ENCODE measurements at regions not wholly inside any gene's neighbourhood (a gene's known extent, or its start where the extent isn't known, plus 50 kb on each side); places are given as distances from the start of the nearest gene placed in this dataset.

DNA sequence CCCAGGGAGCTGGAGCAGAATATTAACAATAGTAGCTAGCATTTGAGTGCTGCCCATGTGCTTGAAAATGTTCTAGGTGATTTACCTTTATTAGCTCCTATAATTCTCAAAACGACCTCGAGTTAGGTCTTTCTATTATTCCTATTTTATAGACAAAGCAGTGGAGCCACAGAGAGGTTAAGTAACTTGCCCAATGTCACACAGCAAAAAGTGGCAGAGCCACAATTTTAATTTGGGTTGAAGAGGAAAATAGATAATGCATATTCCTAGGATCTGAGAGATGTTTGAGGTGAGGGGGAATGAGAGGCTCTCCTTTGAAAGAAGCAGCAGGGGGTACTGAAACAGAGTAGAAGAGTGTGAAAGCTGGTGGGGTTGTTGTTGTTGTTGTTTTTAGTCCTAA, 354.5 kb upstream of the SLC35B3 start:
- ChIA-PET POLR2A (ENCODE audit: unreplicated experiment) (no interaction called here), CTCF (no interaction called here)
- Histone ChIP-seq H3K9me2 (replicated peaks; ENCODE audit: low read length) (no peaks in the 10 kb centered on the region), H3K9me3 (ENCODE audit: low read length) (no peaks in the 10 kb centered on the region), H3K27ac (ENCODE audit: low read length) (no peak overlapping the region), H2AFZ (ENCODE audit: low read length) (no peak overlapping the region), H3K27me3 (ENCODE audit: low read length) (peaks cover 60% of the 10 kb centered on the region), H3F3A (ENCODE audit: low read length, unreplicated experiment) (no peaks in the 10 kb centered on the region), H3K36me3 (ENCODE audit: low read depth, low read length) (no peaks in the 10 kb centered on the region), H3K79me2 (ENCODE audit: low read length) (no peaks in the 10 kb centered on the region), H3K9ac (ENCODE audit: low read length) (no peak overlapping the region), H3K4me1 (ENCODE audit: insufficient read depth, low read length) (no peaks in the 10 kb centered on the region), H3K4me2 (ENCODE audit: low read length) (no peak overlapping the region), H4K20me1 (ENCODE audit: low read length) (no peaks in the 10 kb centered on the region), H3K4me3 (ENCODE audit: low read length) (no peak overlapping the region)
- TF ChIP-seq EZH2phosphoT487 (IDR thresholded peaks at IDR 0.05; ENCODE audit: borderline replicate concordance, low read length) (no peak), EZH2 (IDR thresholded peaks at IDR 0.05; ENCODE audit: low read length, unreplicated experiment) (no peak), CTCF (conservative IDR thresholded peaks at IDR 0.05; ENCODE audit: low read depth, low read length) (no peak)
- DNase-seq = no peak
- no TSS peak for BruUV-seq (replicated peaks)
- intact Hi-C loops (cut with micrococcal nuclease) = no loop called here
- no peak for ATAC-seq

- Histone ChIP-seq H3K9ac (ENCODE audit: low read length) (no peak overlapping the region), H3K79me2 (ENCODE audit: low read length) (no peaks in the 10 kb centered on the region), H4K20me1 (ENCODE audit: low read length) (no peaks in the 10 kb centered on the region), H3K9me2 (replicated peaks; ENCODE audit: low read length) (no peaks in the 10 kb centered on the region), H3F3A (ENCODE audit: low read length, unreplicated experiment) (no peaks in the 10 kb centered on the region), H3K4me1 (ENCODE audit: insufficient read depth, low read length) (no peaks in the 10 kb centered on the region), H3K27me3 (ENCODE audit: low read length) (peaks cover 36% of the 10 kb centered on the region), H3K4me3 (ENCODE audit: low read length) (no peak overlapping the region), H2AFZ (ENCODE audit: low read length) (no peak overlapping the region), H3K36me3 (ENCODE audit: low read depth, low read length) (no peaks in the 10 kb centered on the region), H3K4me2 (ENCODE audit: low read length) (no peak overlapping the region), H3K27ac (ENCODE audit: low read length) (no peak overlapping the region), H3K9me3 (ENCODE audit: low read length) (no peaks in the 10 kb centered on the region)
- ATAC-seq (no peak), DNase-seq (no peak)
- TF ChIP-seq EZH2 (IDR thresholded peaks at IDR 0.05; ENCODE audit: low read length, unreplicated experiment) (no peak), EZH2phosphoT487 (IDR thresholded peaks at IDR 0.05; ENCODE audit: borderline replicate concordance, low read length) (no peak), CTCF (conservative IDR thresholded peaks at IDR 0.05; ENCODE audit: low read depth, low read length) (no peak)
- BruUV-seq (replicated peaks) = no TSS peak
- POLR2A ChIA-PET (ENCODE audit: unreplicated experiment) = no interaction called here
- intact Hi-C loops (cut with micrococcal nuclease) = no loop called here
- CTCF ChIA-PET = no interaction called here
Measured at GRCh38 chr6:8785223-8785622, 349.9 kb upstream of the SLC35B3 start.

DNA sequence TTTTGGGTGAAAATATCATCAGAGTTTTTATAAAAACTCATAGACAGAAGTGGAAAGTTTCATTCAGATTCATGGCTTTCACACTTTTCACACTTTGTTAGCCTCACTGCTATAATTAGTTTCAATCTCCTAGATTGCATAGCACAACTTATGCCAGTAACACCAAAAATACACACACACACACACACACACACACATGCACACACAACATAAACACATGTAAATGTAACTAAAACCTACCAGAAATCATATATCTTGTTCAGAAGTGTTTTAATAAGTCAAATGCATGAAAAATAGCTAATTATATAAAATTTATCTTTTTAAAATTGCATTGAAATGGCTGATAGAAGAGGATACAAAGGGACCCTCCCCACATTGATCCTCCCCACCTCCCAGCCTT, 347.8 kb upstream of the SLC35B3 start:
- no peak for DNase-seq
- no peak overlapping the region for H3K9ac ChIP-seq (ENCODE audit: low read length)
- TF ChIP-seq CTCF (conservative IDR thresholded peaks at IDR 0.05; ENCODE audit: low read depth, low read length) (no peak), EZH2 (IDR thresholded peaks at IDR 0.05; ENCODE audit: low read length, unreplicated experiment) (no peak), EZH2phosphoT487 (IDR thresholded peaks at IDR 0.05; ENCODE audit: borderline replicate concordance, low read length) (no peak)
- H4K20me1 ChIP-seq (ENCODE audit: low read length) = no peaks in the 10 kb centered on the region
- intact Hi-C loops (cut with micrococcal nuclease) = no loop called here
- no peaks in the 10 kb centered on the region for H3K36me3 ChIP-seq (ENCODE audit: low read depth, low read length)
- no TSS peak for BruUV-seq (replicated peaks)
- no peak overlapping the region for H2AFZ ChIP-seq (ENCODE audit: low read length)
- ChIA-PET POLR2A (ENCODE audit: unreplicated experiment) (no interaction called here), CTCF (no interaction called here)
- H3K4me2 ChIP-seq (ENCODE audit: low read length) = no peak overlapping the region
- no peaks in the 10 kb centered on the region for H3K9me2 ChIP-seq (replicated peaks; ENCODE audit: low read length)
- H3K27ac ChIP-seq (ENCODE audit: low read length) = no peak overlapping the region
- H3F3A ChIP-seq (ENCODE audit: low read length, unreplicated experiment) = no peaks in the 10 kb centered on the region
- ATAC-seq = no peak
- no peak overlapping the region for H3K4me3 ChIP-seq (ENCODE audit: low read length)
- H3K4me1 ChIP-seq (ENCODE audit: insufficient read depth, low read length) = no peaks in the 10 kb centered on the region
- peaks cover 25% of the 10 kb centered on the region for H3K27me3 ChIP-seq (ENCODE audit: low read length)
- H3K9me3 ChIP-seq (ENCODE audit: low read length) = no peaks in the 10 kb centered on the region
- H3K79me2 ChIP-seq (ENCODE audit: low read length) = no peaks in the 10 kb centered on the region

All from PC-3 (cell line).